ENCODE measurements at regions not wholly inside any gene's neighbourhood (a gene's known extent, or its start where the extent isn't known, plus 50 kb on each side); places are given as distances from the start of the nearest gene placed in this dataset.

- H3K9me1 ChIP-seq (replicated peaks; ENCODE audit: control insufficient read depth, extremely low read depth, insufficient read depth, low read length), result no peaks in the 10 kb centered on the region
- CTCF ChIA-PET, result no interaction called here
- no peak overlapping the region for H3K9ac ChIP-seq (replicated peaks; ENCODE audit: extremely low read depth, insufficient read depth, low read length)
- no peaks in the 10 kb centered on the region for H3K27me3 ChIP-seq (ENCODE audit: control insufficient read depth in 2 of 2, insufficient read depth in 2 of 2, low read length in 2 of 2)
- H4K20me1 ChIP-seq (replicated peaks; ENCODE audit: control insufficient read depth, extremely low read depth, insufficient read depth, low read length), result no peaks in the 10 kb centered on the region
- H3K9me3 ChIP-seq (replicated peaks; ENCODE audit: control insufficient read depth, insufficient read depth, low read length), result no peaks in the 10 kb centered on the region
- no peaks in the 10 kb centered on the region for H3K79me2 ChIP-seq (ENCODE audit: control insufficient read depth, insufficient read depth, low read length)
- H3K36me3 ChIP-seq (ENCODE audit: control insufficient read depth in 2 of 2, extremely low read depth in 1 of 2, insufficient read depth in 2 of 2, low read length in 2 of 2), result no peaks in the 10 kb centered on the region
- no peak overlapping the region for H3K4me2 ChIP-seq (ENCODE audit: insufficient read depth, low read length)
- dilution Hi-C loops (cut with MboI; ENCODE audit: extremely low pct_ligation_motif_present, low sequenced_read_pairs) (no loop called here), intact Hi-C loops (cut with micrococcal nuclease) (no loop called here)
- no peak overlapping the region for H3K27ac ChIP-seq (ENCODE audit: insufficient read depth, low read depth, low read length)
- no TSS peak for BruUV-seq (replicated peaks)
- H3K4me1 ChIP-seq (ENCODE audit: control insufficient read depth, extremely low read depth, insufficient read depth, low read length), result no peaks in the 10 kb centered on the region
- no peak overlapping the region for H2AFZ ChIP-seq (ENCODE audit: low read depth, low read length)
- H3K4me3 ChIP-seq (replicated peaks in 1 of 3; ENCODE audit: insufficient read depth in 1 of 3, low read depth in 1 of 3, low read length in 3 of 3), result no peak overlapping the region
- POLR2A ChIA-PET, result no interaction called here
- TF ChIP-seq MYC (IDR thresholded peaks at IDR 0.05; ENCODE audit: low read depth, low read length) (no peak), POLR2A (IDR thresholded peaks at IDR 0.05; ENCODE audit: low read depth, low read length) (no peak), CTCF (IDR thresholded peaks at IDR 0.05; ENCODE audit: extremely low read depth in 1 of 2, insufficient read depth in 1 of 2, low read depth in 1 of 2, low read length in 2 of 2) (no peak), GATA2 (IDR thresholded peaks at IDR 0.05; ENCODE audit: insufficient read depth, insufficient read length, low read depth, low read length) (no peak), JUN (IDR thresholded peaks at IDR 0.05; ENCODE audit: borderline replicate concordance, insufficient read depth, insufficient read length, low read depth) (no peak), FOS (IDR thresholded peaks at IDR 0.05; ENCODE audit: borderline replicate concordance, insufficient read depth, low read length) (no peak), POLR2AphosphoS5 (IDR thresholded peaks at IDR 0.05; ENCODE audit: insufficient read depth, low read depth, low read length) (no peak), MAX (IDR thresholded peaks at IDR 0.05; ENCODE audit: insufficient read depth, insufficient read length) (no peak), EZH2 (IDR thresholded peaks at IDR 0.05; ENCODE audit: borderline replicate concordance, low read depth, low read length, severe bottlenecking) (no peak)
- DNase-seq (ENCODE audit: low read depth, low spot score) (peak; percentile 50), FAIRE-seq (no peak)
Observed at GRCh38 chr10:9825491-9826018, 1192.1 kb upstream of the CELF2 start.

Data from endothelial cell of umbilical vein (primary cell).